ENCODE measurements at regions not wholly inside any gene's neighbourhood (a gene's known extent, or its start where the extent isn't known, plus 50 kb on each side); places are given as distances from the start of the nearest gene placed in this dataset.

- no peak overlapping the region for H3K4me3 ChIP-seq
- TF ChIP-seq CTCF (IDR thresholded peaks at IDR 0.05 in 8 of 11, conservative IDR thresholded peaks at IDR 0.05 in 3 of 11) (no peak), POLR2AphosphoS5 (IDR thresholded peaks at IDR 0.05) (no peak), POLR2A (IDR thresholded peaks at IDR 0.05) (no peak)
- WGBS, 5 donors = 79 to 90% (median 84%) methylated on average over 5 of the region's 5 CpGs
- H3K36me3 ChIP-seq = no peaks in the 10 kb centered on the region
- intact Hi-C loops (cut with DNase I; ENCODE audit: low total_unique reads) = no loop called here
- H3K9me3 ChIP-seq = peaks cover 8 to 82% (median 68%) of the 10 kb centered on the region in 8 donors
- DNase-seq = no peak
- H3K27me3 ChIP-seq (replicated peaks in 1 of 7) = no peaks in the 10 kb centered on the region
- no peaks in the 10 kb centered on the region for H3K4me1 ChIP-seq
- H3K27ac ChIP-seq = no peak overlapping the region
These were observed 422.2 kb upstream of the SGO1 start for GRCh38 chr3:20608054-20608738.

GRCh38 chr3:20604659-20605058, 418.7 kb upstream of the SGO1 start:
- no peaks in the 10 kb centered on the region for H3K27me3 ChIP-seq (replicated peaks in 1 of 7)
- no peak overlapping the region for H3K4me3 ChIP-seq
- no peak for DNase-seq
- intact Hi-C loops (cut with DNase I; ENCODE audit: low total_unique reads) = no loop called here
- H3K36me3 ChIP-seq = no peaks in the 10 kb centered on the region
- H3K4me1 ChIP-seq = no peaks in the 10 kb centered on the region
- no peak for TF ChIP-seq POLR2AphosphoS5 (IDR thresholded peaks at IDR 0.05)
- TF ChIP-seq POLR2A (IDR thresholded peaks at IDR 0.05) = no peak
- no peak for TF ChIP-seq CTCF (IDR thresholded peaks at IDR 0.05 in 8 of 11, conservative IDR thresholded peaks at IDR 0.05 in 3 of 11)
- H3K9me3 ChIP-seq = peaks cover 0 to 71% (median 52%) of the 10 kb centered on the region in 8 donors
- H3K27ac ChIP-seq = no peak overlapping the region

- Histone ChIP-seq H3K36me3 (no peaks in the 10 kb centered on the region), H3K9me3 (peaks cover 0 to 17% (median 7%) of the 10 kb centered on the region in 8 donors), H3K27ac (no peak overlapping the region), H3K27me3 (replicated peaks in 1 of 7) (no peaks in the 10 kb centered on the region), H3K4me1 (no peaks in the 10 kb centered on the region), H3K4me3 (no peak overlapping the region)
- TF ChIP-seq POLR2AphosphoS5 (IDR thresholded peaks at IDR 0.05) = no peak
- TF ChIP-seq POLR2A (IDR thresholded peaks at IDR 0.05) = no peak
- TF ChIP-seq CTCF (IDR thresholded peaks at IDR 0.05 in 8 of 11, conservative IDR thresholded peaks at IDR 0.05 in 3 of 11) = no peak
- 81 to 92% (median 86%) methylated on average over 5 of the region's 5 CpGs for WGBS, 5 donors
- intact Hi-C loops (cut with DNase I; ENCODE audit: low total_unique reads) = no loop called here
- DNase-seq = no peak
These were observed 403.3 kb upstream of the SGO1 start for GRCh38 chr3:20589275-20589674.

GRCh38 chr3:20588781-20589180, 402.8 kb upstream of the SGO1 start:
- no peak overlapping the region for H3K27ac ChIP-seq
- intact Hi-C loops (cut with DNase I; ENCODE audit: low total_unique reads) = no loop called here
- H3K36me3 ChIP-seq = no peaks in the 10 kb centered on the region
- H3K4me3 ChIP-seq = no peak overlapping the region
- H3K27me3 ChIP-seq (replicated peaks in 1 of 7) = no peaks in the 10 kb centered on the region
- 84 to 93% (median 89%) methylated on average over 10 of the region's 10 CpGs for WGBS, 5 donors
- TF ChIP-seq CTCF (IDR thresholded peaks at IDR 0.05 in 8 of 11, conservative IDR thresholded peaks at IDR 0.05 in 3 of 11) = no peak
- no peak for TF ChIP-seq POLR2AphosphoS5 (IDR thresholded peaks at IDR 0.05)
- no peak for TF ChIP-seq POLR2A (IDR thresholded peaks at IDR 0.05)
- H3K4me1 ChIP-seq = no peaks in the 10 kb centered on the region
- H3K9me3 ChIP-seq = peaks cover 0 to 17% (median 7%) of the 10 kb centered on the region in 8 donors
- DNase-seq = no peak

Measured in spleen (tissue), 11 donors.